OCI-LY1 (cell line): ENCODE measurements at regions not wholly inside any gene's neighbourhood (a gene's known extent, or its start where the extent isn't known, plus 50 kb on each side); places are given as distances from the start of the nearest gene placed in this dataset.

Source experiments
- H2AFZ ChIP-seq: fragments of 200-600 bp; sonication (generic), shearing (Covaris generic); 2 replicates; pipeline ENCODE4 v1.6.0; 2014; ENCODE audit warnings: antibody characterized with exemption, mild to moderate bottlenecking, low read length
- H3F3A ChIP-seq: fragments of 200-600 bp; sonication (generic), shearing (Covaris generic); 2 replicates; pipeline ENCODE4 v1.6.0; 2014; ENCODE audit warnings: mild to moderate bottlenecking, antibody characterized with exemption, low read length, moderate library complexity; ENCODE audit not compliant: insufficient read depth
- H3K27ac ChIP-seq: fragments of 200-600 bp; sonication (generic); 2 replicates; pipeline ENCODE4 v1.5.1; 2014; ENCODE audit warnings: low read length, mixed run types, mild to moderate bottlenecking, low read depth; ENCODE audit not compliant: poor library complexity, severe bottlenecking
- H3K27me3 ChIP-seq: fragments of 200-600 bp; sonication (generic); 2 replicates; pipeline ENCODE4 v1.6.0; 2014; ENCODE audit warnings: antibody characterized with exemption, mild to moderate bottlenecking, low read length, moderate library complexity; ENCODE audit not compliant: insufficient read depth
- H3K36me3 ChIP-seq: fragments of 200-600 bp; sonication (generic); 2 replicates; pipeline ENCODE4 v1.6.1; 2014; ENCODE audit warnings: mild to moderate bottlenecking, antibody characterized with exemption, low read length, moderate library complexity, mixed read lengths; ENCODE audit not compliant: insufficient read depth
- H3K4me1 ChIP-seq: fragments of 200-600 bp; sonication (generic); 2 replicates; pipeline ENCODE4 v1.5.1; 2014; ENCODE audit warnings: mild to moderate bottlenecking, low read length, moderate library complexity; ENCODE audit not compliant: insufficient read depth, severe bottlenecking
- H3K4me2 ChIP-seq: fragments of 200-600 bp; sonication (generic), shearing (Covaris generic); 2 replicates; pipeline ENCODE4 v1.6.1; 2014; ENCODE audit warnings: low read length
- H3K4me3 ChIP-seq: fragments of 200-600 bp; sonication (generic); 2 replicates; pipeline ENCODE4 v1.5.1; 2014; ENCODE audit warnings: low read length, low read depth, mild to moderate bottlenecking, mixed read lengths; ENCODE audit not compliant: poor library complexity, severe bottlenecking
- H3K79me2 ChIP-seq: fragments of 200-600 bp; shearing (Covaris generic); 2 replicates; pipeline ENCODE4 v1.6.1; 2016; ENCODE audit warnings: mixed run types, low read length, mixed read lengths; ENCODE audit not compliant: insufficient read depth
- H3K9ac ChIP-seq: fragments of 200-600 bp; sonication (generic), shearing (Covaris generic); 2 replicates; pipeline ENCODE4 v1.6.1; 2014; ENCODE audit warnings: mild to moderate bottlenecking, low read length, mixed read lengths
- H3K9me2 ChIP-seq: fragments of 200-600 bp; sonication (generic), shearing (Covaris generic); 2 replicates; pipeline ENCODE4 v1.6.1; 2014; ENCODE audit warnings: low read depth, mild to moderate bottlenecking, low read length, mixed read lengths
- H3K9me3 ChIP-seq: fragments of 200-600 bp; shearing (Covaris generic); 2 replicates; pipeline ENCODE4 v1.6.1; 2014; ENCODE audit warnings: low read length, mixed read lengths
- H4K20me1 ChIP-seq: fragments of 200-600 bp; sonication (generic), shearing (Covaris generic); 2 replicates; pipeline ENCODE4 v1.6.0; 2016; ENCODE audit warnings: mild to moderate bottlenecking, low read length; ENCODE audit not compliant: insufficient read depth
- EZH2 ChIP-seq: fragments of 200-600 bp; sonication (generic), shearing (Covaris generic); IDR thresholded peaks from 2 replicates; pipeline ENCODE4 v1.8.0; 2017; ENCODE audit warnings: borderline replicate concordance, mixed run types, mild to moderate bottlenecking, antibody characterized with exemption, low read length, moderate library complexity, mixed read lengths
- TF ChIP-seq, protein P1 (sequence below): fragments of 200-600 bp; sonication (generic), shearing (Covaris generic); IDR thresholded peaks from 2 replicates; pipeline ENCODE4 v1.5.1; 2017; ENCODE audit warnings: mild to moderate bottlenecking, antibody characterized with exemption, low read length, moderate library complexity, mixed read lengths

DNA sequence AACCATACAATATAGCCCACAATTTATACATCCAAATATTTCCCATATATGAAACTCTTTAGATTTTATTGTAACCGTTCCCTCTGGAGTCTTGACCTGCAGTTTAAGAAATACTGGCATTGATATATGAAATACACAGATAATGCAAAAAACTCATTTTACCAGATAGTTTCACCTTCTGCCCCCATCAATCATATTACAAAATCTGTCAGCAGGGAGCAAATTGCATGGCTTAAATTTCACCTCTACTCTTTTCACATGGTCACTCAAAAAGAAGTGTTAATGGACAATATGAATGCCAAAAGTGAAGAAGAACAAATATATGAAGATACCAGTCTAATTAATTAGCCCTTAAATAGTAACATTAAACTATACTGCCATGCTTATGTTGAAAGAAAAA is 57.0 kb upstream of the TMEM106B start:
- Histone ChIP-seq H3K9me3 (no peaks in the 10 kb centered on the region), H3F3A (no peaks in the 10 kb centered on the region), H3K27me3 (no peaks in the 10 kb centered on the region), H3K9ac (no peak overlapping the region), H3K4me2 (no peak overlapping the region), H4K20me1 (no peaks in the 10 kb centered on the region), H3K4me3 (no peak overlapping the region), H2AFZ (no peak overlapping the region), H3K27ac (no peak overlapping the region), H3K4me1 (no peaks in the 10 kb centered on the region), H3K36me3 (no peaks in the 10 kb centered on the region), H3K9me2 (no peaks in the 10 kb centered on the region), H3K79me2 (no peaks in the 10 kb centered on the region)
- TF ChIP-seq, protein P1, sequence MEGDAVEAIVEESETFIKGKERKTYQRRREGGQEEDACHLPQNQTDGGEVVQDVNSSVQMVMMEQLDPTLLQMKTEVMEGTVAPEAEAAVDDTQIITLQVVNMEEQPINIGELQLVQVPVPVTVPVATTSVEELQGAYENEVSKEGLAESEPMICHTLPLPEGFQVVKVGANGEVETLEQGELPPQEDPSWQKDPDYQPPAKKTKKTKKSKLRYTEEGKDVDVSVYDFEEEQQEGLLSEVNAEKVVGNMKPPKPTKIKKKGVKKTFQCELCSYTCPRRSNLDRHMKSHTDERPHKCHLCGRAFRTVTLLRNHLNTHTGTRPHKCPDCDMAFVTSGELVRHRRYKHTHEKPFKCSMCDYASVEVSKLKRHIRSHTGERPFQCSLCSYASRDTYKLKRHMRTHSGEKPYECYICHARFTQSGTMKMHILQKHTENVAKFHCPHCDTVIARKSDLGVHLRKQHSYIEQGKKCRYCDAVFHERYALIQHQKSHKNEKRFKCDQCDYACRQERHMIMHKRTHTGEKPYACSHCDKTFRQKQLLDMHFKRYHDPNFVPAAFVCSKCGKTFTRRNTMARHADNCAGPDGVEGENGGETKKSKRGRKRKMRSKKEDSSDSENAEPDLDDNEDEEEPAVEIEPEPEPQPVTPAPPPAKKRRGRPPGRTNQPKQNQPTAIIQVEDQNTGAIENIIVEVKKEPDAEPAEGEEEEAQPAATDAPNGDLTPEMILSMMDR: no peak
- TF ChIP-seq EZH2: no peak

GRCh38 chr7:12157517-12157916 is 53.6 kb upstream of the TMEM106B start:
- Histone ChIP-seq H2AFZ (no peak overlapping the region), H3K79me2 (no peaks in the 10 kb centered on the region), H3K4me1 (no peaks in the 10 kb centered on the region), H3K4me2 (no peak overlapping the region), H3K27ac (no peak overlapping the region), H3F3A (no peaks in the 10 kb centered on the region), H3K36me3 (no peaks in the 10 kb centered on the region), H4K20me1 (no peaks in the 10 kb centered on the region), H3K9me3 (no peaks in the 10 kb centered on the region), H3K27me3 (no peaks in the 10 kb centered on the region), H3K4me3 (no peak overlapping the region), H3K9me2 (no peaks in the 10 kb centered on the region), H3K9ac (no peak overlapping the region)
- TF ChIP-seq EZH2: no peak
- TF ChIP-seq, protein P1: no peak

GRCh38 chr7:12158334-12159060 is 52.6 kb upstream of the TMEM106B start:
- Histone ChIP-seq H3K9ac (no peak overlapping the region), H3K4me1 (no peaks in the 10 kb centered on the region), H3K27me3 (no peaks in the 10 kb centered on the region), H3K4me2 (no peak overlapping the region), H3K36me3 (no peaks in the 10 kb centered on the region), H4K20me1 (no peaks in the 10 kb centered on the region), H3K9me3 (no peaks in the 10 kb centered on the region), H3K79me2 (no peaks in the 10 kb centered on the region), H3K4me3 (no peak overlapping the region), H2AFZ (no peak overlapping the region), H3F3A (no peaks in the 10 kb centered on the region), H3K27ac (no peak overlapping the region), H3K9me2 (no peaks in the 10 kb centered on the region)
- no peak for TF ChIP-seq EZH2
- TF ChIP-seq, protein P1: no peak
